ENCODE measurements at regions not wholly inside any gene's neighbourhood (a gene's known extent, or its start where the extent isn't known, plus 50 kb on each side); places are given as distances from the start of the nearest gene placed in this dataset.

DNA sequence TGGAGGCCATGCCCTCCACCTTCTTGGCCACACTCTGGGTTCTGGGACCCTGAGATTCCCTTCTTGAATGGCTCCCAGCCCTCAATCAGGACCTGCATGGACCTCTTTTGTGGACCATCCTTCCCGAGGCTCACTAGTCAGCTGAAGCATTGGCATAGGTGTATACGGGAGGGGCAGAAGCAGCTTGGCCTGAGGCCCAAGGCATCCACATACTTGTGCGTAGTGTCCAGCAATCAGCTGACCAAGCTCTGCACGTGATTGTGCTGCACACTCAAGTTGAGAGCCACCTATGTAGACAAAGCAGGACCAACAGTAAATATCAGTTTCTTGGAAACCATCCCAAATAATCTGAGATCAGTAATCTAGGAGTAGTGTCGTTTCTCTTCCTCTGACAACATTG lies 119.6 kb downstream of the INSIG2 start:
- TF ChIP-seq, protein P1, sequence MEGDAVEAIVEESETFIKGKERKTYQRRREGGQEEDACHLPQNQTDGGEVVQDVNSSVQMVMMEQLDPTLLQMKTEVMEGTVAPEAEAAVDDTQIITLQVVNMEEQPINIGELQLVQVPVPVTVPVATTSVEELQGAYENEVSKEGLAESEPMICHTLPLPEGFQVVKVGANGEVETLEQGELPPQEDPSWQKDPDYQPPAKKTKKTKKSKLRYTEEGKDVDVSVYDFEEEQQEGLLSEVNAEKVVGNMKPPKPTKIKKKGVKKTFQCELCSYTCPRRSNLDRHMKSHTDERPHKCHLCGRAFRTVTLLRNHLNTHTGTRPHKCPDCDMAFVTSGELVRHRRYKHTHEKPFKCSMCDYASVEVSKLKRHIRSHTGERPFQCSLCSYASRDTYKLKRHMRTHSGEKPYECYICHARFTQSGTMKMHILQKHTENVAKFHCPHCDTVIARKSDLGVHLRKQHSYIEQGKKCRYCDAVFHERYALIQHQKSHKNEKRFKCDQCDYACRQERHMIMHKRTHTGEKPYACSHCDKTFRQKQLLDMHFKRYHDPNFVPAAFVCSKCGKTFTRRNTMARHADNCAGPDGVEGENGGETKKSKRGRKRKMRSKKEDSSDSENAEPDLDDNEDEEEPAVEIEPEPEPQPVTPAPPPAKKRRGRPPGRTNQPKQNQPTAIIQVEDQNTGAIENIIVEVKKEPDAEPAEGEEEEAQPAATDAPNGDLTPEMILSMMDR (IDR thresholded peaks at IDR 0.05; ENCODE audit: low read length), result no peak
- no peak for TF ChIP-seq EZH2 (IDR thresholded peaks at IDR 0.05; ENCODE audit: borderline replicate concordance, low read length)
